MM.1S (cell line): ENCODE measurements at regions not wholly inside any gene's neighbourhood (a gene's known extent, or its start where the extent isn't known, plus 50 kb on each side); places are given as distances from the start of the nearest gene placed in this dataset.

Source experiments
- DNase-seq: peaks from one replicate; pipeline ENCODE4 v3.0.0-alpha.2; 2015
- H2AFZ ChIP-seq: fragments of 300-600 bp; sonication (generic); 2 replicates; pipeline ENCODE4 v1.6.0; 2016; ENCODE audit warnings: antibody characterized with exemption, low read length
- H3F3A ChIP-seq: fragments of 300-600 bp; sonication (generic); 2 replicates; pipeline ENCODE4 v1.6.1; 2016; ENCODE audit warnings: mild to moderate bottlenecking, antibody characterized with exemption, low read length, moderate library complexity, mixed read lengths; ENCODE audit not compliant: insufficient read depth
- H3K27ac ChIP-seq: fragments of 300-600 bp; sonication (generic); 2 replicates; pipeline ENCODE4 v1.5.1; 2016; ENCODE audit warnings: mild to moderate bottlenecking, low read length
- H3K27me3 ChIP-seq: fragments of 300-600 bp; sonication (generic); replicated peaks from 2 replicates; pipeline ENCODE4 v1.6.0; 2016; ENCODE audit warnings: low read length; ENCODE audit not compliant: insufficient read depth
- H3K36me3 ChIP-seq: fragments of 300-600 bp; sonication (generic); replicated peaks from 2 replicates; pipeline ENCODE4 v1.6.1; 2016; ENCODE audit warnings: mild to moderate bottlenecking, low read length, mixed read lengths; ENCODE audit not compliant: insufficient read depth
- H3K4me1 ChIP-seq: fragments of 300-600 bp; sonication (generic); 2 replicates; pipeline ENCODE4 v1.6.1; 2016; ENCODE audit warnings: low read length, mixed read lengths
- H3K4me2 ChIP-seq: fragments of 300-600 bp; sonication (generic); 2 replicates; pipeline ENCODE4 v1.6.0; 2016; ENCODE audit warnings: low read depth, low read length
- H3K4me3 ChIP-seq: fragments of 300-600 bp; sonication (generic); 2 replicates; pipeline ENCODE4 v1.5.1; 2016; ENCODE audit warnings: low read length, mixed read lengths
- H3K79me2 ChIP-seq: fragments of 300-600 bp; sonication (generic); 2 replicates; pipeline ENCODE4 v1.6.1; 2016; ENCODE audit warnings: mixed run types, low read length, mixed read lengths
- H3K9ac ChIP-seq: fragments of 300-600 bp; sonication (generic); 2 replicates; pipeline ENCODE4 v1.6.1; 2016; ENCODE audit warnings: low read length, mixed read lengths
- H3K9me2 ChIP-seq: fragments of 300-600 bp; sonication (generic); replicated peaks from 2 replicates; pipeline ENCODE4 v1.6.1; 2016; ENCODE audit warnings: mild to moderate bottlenecking, low read length, mixed read lengths; ENCODE audit not compliant: insufficient read depth
- H3K9me3 ChIP-seq: fragments of 300-600 bp; sonication (generic); replicated peaks from 2 replicates; pipeline ENCODE4 v1.6.1; 2016; ENCODE audit warnings: mild to moderate bottlenecking, low read length, mixed read lengths; ENCODE audit not compliant: insufficient read depth
- H4K20me1 ChIP-seq: fragments of 300-600 bp; sonication (generic); 2 replicates; pipeline ENCODE4 v1.6.1; 2016; ENCODE audit warnings: mild to moderate bottlenecking, low read length, moderate library complexity, mixed read lengths; ENCODE audit not compliant: insufficient read depth
- CTCF ChIP-seq: fragments of 300-600 bp; sonication (generic); IDR thresholded peaks from 2 replicates; pipeline ENCODE4 v1.5.1; 2016; ENCODE audit warnings: antibody characterized with exemption, low read length, mixed read lengths
- EZH2 ChIP-seq: fragments of 300-600 bp; sonication (generic); optimal IDR thresholded peaks from 2 replicates; pipeline ENCODE3; 2017; ENCODE audit warnings: low read depth, mild to moderate bottlenecking, antibody characterized with exemption, low read length, mixed read lengths
- EZH2phosphoT487 ChIP-seq: fragments of 300-600 bp; sonication (generic); IDR thresholded peaks from 2 replicates; pipeline ENCODE4 v1.6.1; 2018; ENCODE audit warnings: antibody characterized with exemption, low read length

GRCh38 chr3:109819734-109820133 is 482.4 kb upstream of the DPPA4 start:
- Histone ChIP-seq H3K79me2 (no peaks in the 10 kb centered on the region), H3K27ac (no peak overlapping the region), H3F3A (no peaks in the 10 kb centered on the region), H3K36me3 (no peaks in the 10 kb centered on the region), H3K9me3 (no peaks in the 10 kb centered on the region), H3K4me2 (no peak overlapping the region), H2AFZ (no peak overlapping the region), H3K27me3 (no peaks in the 10 kb centered on the region), H3K4me3 (no peak overlapping the region), H3K4me1 (no peaks in the 10 kb centered on the region), H3K9me2 (no peaks in the 10 kb centered on the region), H4K20me1 (no peaks in the 10 kb centered on the region), H3K9ac (no peak overlapping the region)
- TF ChIP-seq EZH2 (no peak), EZH2phosphoT487 (no peak), CTCF (no peak)
- no peak for DNase-seq

- no peak overlapping the region for H3K4me2 ChIP-seq
- H3K36me3 ChIP-seq: no peaks in the 10 kb centered on the region
- H3K4me1 ChIP-seq: no peaks in the 10 kb centered on the region
- H3K4me3 ChIP-seq: no peak overlapping the region
- TF ChIP-seq EZH2phosphoT487 (no peak), EZH2 (no peak), CTCF (no peak)
- DNase-seq: no peak
- H3K9me3 ChIP-seq: no peaks in the 10 kb centered on the region
- H3K9ac ChIP-seq: no peak overlapping the region
- no peaks in the 10 kb centered on the region for H3K79me2 ChIP-seq
- no peak overlapping the region for H2AFZ ChIP-seq
- H3K27ac ChIP-seq: no peak overlapping the region
- H4K20me1 ChIP-seq: no peaks in the 10 kb centered on the region
- no peaks in the 10 kb centered on the region for H3K27me3 ChIP-seq
- H3F3A ChIP-seq: no peaks in the 10 kb centered on the region
- H3K9me2 ChIP-seq: no peaks in the 10 kb centered on the region
These were observed 488.8 kb upstream of the DPPA4 start for GRCh38 chr3:109825971-109826810.

GRCh38 chr3:109831403-109831802 is 494.1 kb upstream of the DPPA4 start:
- no peak for TF ChIP-seq EZH2
- no peak for TF ChIP-seq EZH2phosphoT487
- no peak for TF ChIP-seq CTCF
- no peak overlapping the region for H3K4me2 ChIP-seq
- H3K9ac ChIP-seq: no peak overlapping the region
- H3K9me3 ChIP-seq: no peaks in the 10 kb centered on the region
- H3K79me2 ChIP-seq: no peaks in the 10 kb centered on the region
- no peak overlapping the region for H3K27ac ChIP-seq
- no peaks in the 10 kb centered on the region for H4K20me1 ChIP-seq
- H3K9me2 ChIP-seq: no peaks in the 10 kb centered on the region
- no peaks in the 10 kb centered on the region for H3K36me3 ChIP-seq
- H2AFZ ChIP-seq: no peak overlapping the region
- DNase-seq: no peak
- no peak overlapping the region for H3K4me3 ChIP-seq
- H3K4me1 ChIP-seq: no peaks in the 10 kb centered on the region
- H3F3A ChIP-seq: no peaks in the 10 kb centered on the region
- H3K27me3 ChIP-seq: no peaks in the 10 kb centered on the region
